Esophagus muscularis mucosa (tissue), 4 donors: ENCODE measurements at regions not wholly inside any gene's neighbourhood (a gene's known extent, or its start where the extent isn't known, plus 50 kb on each side); places are given as distances from the start of the nearest gene placed in this dataset.

Experiments used
- EP300 ChIP-seq: sonication (generic); formaldehyde crosslinking; IDR thresholded peaks from one replicate; pipeline ENCODE4 v1.6.1; 2017; ENCODE audit warnings: antibody characterized with exemption
- POLR2A ChIP-seq: fragments of 450-650 bp; IDR thresholded peaks from one replicate; pipeline ENCODE4 v1.6.1; 2017; ENCODE audit warnings: antibody characterized with exemption, moderate library complexity, mild to moderate bottlenecking, low read depth
- POLR2AphosphoS5 ChIP-seq, 2 donors: sonication (generic); formaldehyde crosslinking; IDR thresholded peaks; one replicate each; pipeline ENCODE4 v1.6.1; 2017; ENCODE audit warnings: antibody characterized with exemption in 2 of 2
- TF ChIP-seq, protein P1 (sequence below), 3 experiments: fragments of 200-600 bp in 2 of 3; fragments of 450-650 bp in 1 of 3; sonication (generic) in 2 of 3; IDR thresholded peaks; one replicate each; pipeline ENCODE4 v1.5.1; 2017 to 2019; ENCODE audit warnings: antibody characterized with exemption in 3 of 3, mild to moderate bottlenecking in 2 of 3, moderate library complexity in 1 of 3

DNA sequence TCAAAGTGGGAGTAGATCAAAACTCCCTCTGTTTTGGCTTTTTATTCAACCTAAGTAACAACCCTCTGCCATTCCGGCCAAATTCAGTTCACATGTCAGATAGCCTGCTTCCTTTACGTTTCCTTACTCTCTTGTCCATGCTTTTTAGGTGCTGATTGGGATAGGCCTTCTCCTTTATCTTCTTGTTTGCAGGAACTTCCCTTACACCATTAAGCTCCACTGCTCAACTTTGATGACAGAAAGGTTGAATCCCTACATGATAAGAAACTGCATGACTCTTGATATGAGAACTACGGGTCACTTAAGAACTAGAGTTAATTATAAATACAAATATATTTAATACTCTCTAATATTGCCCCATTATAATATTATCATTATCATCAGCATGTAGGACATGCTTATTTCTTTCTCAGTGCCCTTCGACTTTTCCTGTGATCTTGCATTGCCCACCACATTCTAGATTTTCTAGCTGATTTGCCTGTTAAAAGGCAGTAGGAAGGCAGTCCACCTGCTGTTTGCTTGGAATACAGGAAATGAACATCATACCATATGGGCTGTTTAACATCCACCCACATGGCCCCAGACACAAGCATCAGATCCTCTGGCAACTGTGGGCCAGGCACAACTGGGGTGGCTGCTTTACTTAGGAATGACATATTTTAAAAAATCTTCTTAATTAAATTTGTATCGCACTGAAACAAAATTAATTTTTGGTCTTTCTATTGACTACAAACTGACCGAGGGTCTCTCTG, 59.7 kb upstream of the CCDC6 start:
- TF ChIP-seq EP300 (no peak), POLR2A (no peak), POLR2AphosphoS5 (IDR thresholded peaks at IDR 0.05) (no peak)
- TF ChIP-seq, protein P1, sequence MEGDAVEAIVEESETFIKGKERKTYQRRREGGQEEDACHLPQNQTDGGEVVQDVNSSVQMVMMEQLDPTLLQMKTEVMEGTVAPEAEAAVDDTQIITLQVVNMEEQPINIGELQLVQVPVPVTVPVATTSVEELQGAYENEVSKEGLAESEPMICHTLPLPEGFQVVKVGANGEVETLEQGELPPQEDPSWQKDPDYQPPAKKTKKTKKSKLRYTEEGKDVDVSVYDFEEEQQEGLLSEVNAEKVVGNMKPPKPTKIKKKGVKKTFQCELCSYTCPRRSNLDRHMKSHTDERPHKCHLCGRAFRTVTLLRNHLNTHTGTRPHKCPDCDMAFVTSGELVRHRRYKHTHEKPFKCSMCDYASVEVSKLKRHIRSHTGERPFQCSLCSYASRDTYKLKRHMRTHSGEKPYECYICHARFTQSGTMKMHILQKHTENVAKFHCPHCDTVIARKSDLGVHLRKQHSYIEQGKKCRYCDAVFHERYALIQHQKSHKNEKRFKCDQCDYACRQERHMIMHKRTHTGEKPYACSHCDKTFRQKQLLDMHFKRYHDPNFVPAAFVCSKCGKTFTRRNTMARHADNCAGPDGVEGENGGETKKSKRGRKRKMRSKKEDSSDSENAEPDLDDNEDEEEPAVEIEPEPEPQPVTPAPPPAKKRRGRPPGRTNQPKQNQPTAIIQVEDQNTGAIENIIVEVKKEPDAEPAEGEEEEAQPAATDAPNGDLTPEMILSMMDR (IDR thresholded peaks at IDR 0.05): no peak
